ENCODE measurements at regions not wholly inside any gene's neighbourhood (a gene's known extent, or its start where the extent isn't known, plus 50 kb on each side); places are given as distances from the start of the nearest gene placed in this dataset.

DNA sequence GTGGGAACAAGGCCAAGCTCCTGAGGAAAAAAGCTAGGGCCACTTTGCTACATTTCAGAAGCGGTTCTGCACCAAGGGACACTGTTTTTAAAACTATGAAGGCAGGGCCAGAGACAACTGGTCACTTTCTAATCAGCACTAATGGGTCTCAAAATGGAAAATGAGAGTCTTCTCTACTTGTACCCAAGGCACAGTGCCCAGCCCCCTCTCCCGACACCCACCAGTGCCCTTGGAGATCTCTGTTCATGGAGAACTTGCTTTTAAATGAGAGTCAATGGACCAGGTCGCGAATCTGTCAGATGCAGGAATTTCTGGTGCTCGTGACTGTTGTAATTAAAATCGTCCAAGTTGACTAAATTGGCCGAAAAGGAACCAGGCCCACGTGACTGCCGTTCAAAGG, 591.6 kb downstream of the BCOR start:
- H3K27me3 ChIP-seq (ENCODE audit: control insufficient read depth in 4 of 4, insufficient read depth in 4 of 4, low read length in 3 of 4): no peaks in the 10 kb centered on the region
- DNase-seq (ENCODE audit: low spot score): no peak
- no peak overlapping the region for H3K27ac ChIP-seq (ENCODE audit: low read depth in 1 of 2, low read length in 2 of 2)
- TF ChIP-seq, protein P1, sequence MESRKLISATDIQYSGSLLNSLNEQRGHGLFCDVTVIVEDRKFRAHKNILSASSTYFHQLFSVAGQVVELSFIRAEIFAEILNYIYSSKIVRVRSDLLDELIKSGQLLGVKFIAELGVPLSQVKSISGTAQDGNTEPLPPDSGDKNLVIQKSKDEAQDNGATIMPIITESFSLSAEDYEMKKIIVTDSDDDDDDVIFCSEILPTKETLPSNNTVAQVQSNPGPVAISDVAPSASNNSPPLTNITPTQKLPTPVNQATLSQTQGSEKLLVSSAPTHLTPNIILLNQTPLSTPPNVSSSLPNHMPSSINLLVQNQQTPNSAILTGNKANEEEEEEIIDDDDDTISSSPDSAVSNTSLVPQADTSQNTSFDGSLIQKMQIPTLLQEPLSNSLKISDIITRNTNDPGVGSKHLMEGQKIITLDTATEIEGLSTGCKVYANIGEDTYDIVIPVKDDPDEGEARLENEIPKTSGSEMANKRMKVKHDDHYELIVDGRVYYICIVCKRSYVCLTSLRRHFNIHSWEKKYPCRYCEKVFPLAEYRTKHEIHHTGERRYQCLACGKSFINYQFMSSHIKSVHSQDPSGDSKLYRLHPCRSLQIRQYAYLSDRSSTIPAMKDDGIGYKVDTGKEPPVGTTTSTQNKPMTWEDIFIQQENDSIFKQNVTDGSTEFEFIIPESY (IDR thresholded peaks at IDR 0.05): no peak
- TF ChIP-seq YY1 (IDR thresholded peaks at IDR 0.05) (no peak), SP1 (IDR thresholded peaks at IDR 0.05) (no peak), NR2F2 (IDR thresholded peaks at IDR 0.05) (no peak), MAX (IDR thresholded peaks at IDR 0.05) (no peak), HNF4A (conservative IDR thresholded peaks at IDR 0.05) (no peak), FOXA1 (IDR thresholded peaks at IDR 0.05) (no peak), REST (IDR thresholded peaks at IDR 0.05) (no peak), ATF3 (IDR thresholded peaks at IDR 0.05) (no peak), FOXA2 (IDR thresholded peaks at IDR 0.05) (no peak), RXRA (IDR thresholded peaks at IDR 0.05) (no peak), EGR1 (IDR thresholded peaks at IDR 0.05; ENCODE audit: low read depth in 2 of 2) (no peak), GABPA (IDR thresholded peaks at IDR 0.05 in 1 of 2, conservative IDR thresholded peaks at IDR 0.05 in 1 of 2) (no peak), JUND (IDR thresholded peaks at IDR 0.05) (no peak), RAD21 (IDR thresholded peaks at IDR 0.05) (no peak)
- TF ChIP-seq, protein P2, sequence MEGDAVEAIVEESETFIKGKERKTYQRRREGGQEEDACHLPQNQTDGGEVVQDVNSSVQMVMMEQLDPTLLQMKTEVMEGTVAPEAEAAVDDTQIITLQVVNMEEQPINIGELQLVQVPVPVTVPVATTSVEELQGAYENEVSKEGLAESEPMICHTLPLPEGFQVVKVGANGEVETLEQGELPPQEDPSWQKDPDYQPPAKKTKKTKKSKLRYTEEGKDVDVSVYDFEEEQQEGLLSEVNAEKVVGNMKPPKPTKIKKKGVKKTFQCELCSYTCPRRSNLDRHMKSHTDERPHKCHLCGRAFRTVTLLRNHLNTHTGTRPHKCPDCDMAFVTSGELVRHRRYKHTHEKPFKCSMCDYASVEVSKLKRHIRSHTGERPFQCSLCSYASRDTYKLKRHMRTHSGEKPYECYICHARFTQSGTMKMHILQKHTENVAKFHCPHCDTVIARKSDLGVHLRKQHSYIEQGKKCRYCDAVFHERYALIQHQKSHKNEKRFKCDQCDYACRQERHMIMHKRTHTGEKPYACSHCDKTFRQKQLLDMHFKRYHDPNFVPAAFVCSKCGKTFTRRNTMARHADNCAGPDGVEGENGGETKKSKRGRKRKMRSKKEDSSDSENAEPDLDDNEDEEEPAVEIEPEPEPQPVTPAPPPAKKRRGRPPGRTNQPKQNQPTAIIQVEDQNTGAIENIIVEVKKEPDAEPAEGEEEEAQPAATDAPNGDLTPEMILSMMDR (IDR thresholded peaks at IDR 0.05; ENCODE audit: low read depth, low read length, missing input control): no peak
- WGBS: 93% methylated on average over 9 of the region's 9 CpGs
- H3K4me1 ChIP-seq (ENCODE audit: control insufficient read depth in 4 of 4, insufficient read depth in 4 of 4, low read length in 3 of 4): no peaks in the 10 kb centered on the region
- no peak overlapping the region for H3K9ac ChIP-seq (ENCODE audit: low read depth in 1 of 2, low read length in 2 of 2)
- H3K4me3 ChIP-seq (ENCODE audit: low read depth in 1 of 3, low read length in 3 of 3): no peak overlapping the region
- no peaks in the 10 kb centered on the region for H3K36me3 ChIP-seq (ENCODE audit: control insufficient read depth in 4 of 4, insufficient read depth in 3 of 4, low read depth in 1 of 4, low read length in 3 of 4)
- H3K9me3 ChIP-seq (ENCODE audit: control insufficient read depth in 4 of 4, low read length in 3 of 4): peaks cover 0 to 14% (median 7%) of the 10 kb centered on the region in 4 donors

- TF ChIP-seq REST (IDR thresholded peaks at IDR 0.05) (no peak), RXRA (IDR thresholded peaks at IDR 0.05) (no peak), FOXA2 (IDR thresholded peaks at IDR 0.05) (no peak), RAD21 (IDR thresholded peaks at IDR 0.05) (no peak), SP1 (IDR thresholded peaks at IDR 0.05) (no peak), MAX (IDR thresholded peaks at IDR 0.05) (no peak), NR2F2 (IDR thresholded peaks at IDR 0.05) (no peak), HNF4A (conservative IDR thresholded peaks at IDR 0.05) (no peak), JUND (IDR thresholded peaks at IDR 0.05) (no peak), YY1 (IDR thresholded peaks at IDR 0.05) (no peak), HNF4G (IDR thresholded peaks at IDR 0.05) (no peak)
- TF ChIP-seq, protein P2 (IDR thresholded peaks at IDR 0.05; ENCODE audit: low read depth, low read length, missing input control): no peak
- H3K9ac ChIP-seq (ENCODE audit: low read depth in 1 of 2, low read length in 2 of 2): no peak overlapping the region
- no peak overlapping the region for H3K4me3 ChIP-seq (ENCODE audit: low read depth in 1 of 3, low read length in 3 of 3)
- no peaks in the 10 kb centered on the region for H3K4me1 ChIP-seq (ENCODE audit: control insufficient read depth in 4 of 4, insufficient read depth in 4 of 4, low read length in 3 of 4)
- H3K27ac ChIP-seq (ENCODE audit: low read depth in 1 of 2, low read length in 2 of 2): no peak overlapping the region
- WGBS: 91% methylated on average over 8 of the region's 8 CpGs
- H3K9me3 ChIP-seq (ENCODE audit: control insufficient read depth in 4 of 4, low read length in 3 of 4): peaks cover 0 to 14% (median 7%) of the 10 kb centered on the region in 4 donors
- DNase-seq (ENCODE audit: low spot score): no peak
- no peaks in the 10 kb centered on the region for H3K36me3 ChIP-seq (ENCODE audit: control insufficient read depth in 4 of 4, insufficient read depth in 3 of 4, low read depth in 1 of 4, low read length in 3 of 4)
- H3K27me3 ChIP-seq (ENCODE audit: control insufficient read depth in 4 of 4, insufficient read depth in 4 of 4, low read length in 3 of 4): no peaks in the 10 kb centered on the region
Measured at GRCh38 chrX:39507034-39507433, 590.7 kb downstream of the BCOR start.
